AML-193 (cell line): ENCODE measurements at regions not wholly inside any gene's neighbourhood (a gene's known extent, or its start where the extent isn't known, plus 50 kb on each side); places are given as distances from the start of the nearest gene placed in this dataset.
"Not testable (repeated sequence)": the region's sequence is repeated elsewhere in the genome, so short reads cannot be mapped to it uniquely, and the experiment has no call there.

Experiments used
- DNase-seq, 2 experiments: peaks; one replicate each; lab custom pipeline; 2025; lab: John Stamatoyannopoulos, UW

- no peak for DNase-seq
These were observed 100.5 kb upstream of the ITPRID2 start for GRCh38 chr2:181790716-181791649.

GRCh38 chr2:181792906-181793305, 98.6 kb upstream of the ITPRID2 start:
- DNase-seq: no peak

GRCh38 chr2:181798022-181798421, 93.5 kb upstream of the ITPRID2 start:
- DNase-seq: peak in 1 of 2 experiments; percentile 8

GRCh38 chr2:181802300-181802699, 89.2 kb upstream of the ITPRID2 start:
- DNase-seq: not testable (repeated sequence)

GRCh38 chr2:181803903-181804799, 87.4 kb upstream of the ITPRID2 start:
- DNase-seq: not testable (repeated sequence)

GRCh38 chr2:181805228-181806038, 86.1 kb upstream of the ITPRID2 start:
- peak; percentile 76 to 81 for DNase-seq

GRCh38 chr2:181806039-181806392, 85.5 kb upstream of the ITPRID2 start:
- no peak for DNase-seq

GRCh38 chr2:181807526-181807925, 84.0 kb upstream of the ITPRID2 start:
- no peak for DNase-seq

GRCh38 chr2:181810823-181811695, 80.5 kb upstream of the ITPRID2 start:
- DNase-seq: peak; percentile 50 to 63

GRCh38 chr2:181812106-181812743, 79.3 kb upstream of the ITPRID2 start:
- DNase-seq: no peak

- peak; percentile 49 to 62 for DNase-seq
These were observed 77.5 kb upstream of the ITPRID2 start for GRCh38 chr2:181814057-181814491.

GRCh38 chr2:181817509-181817908, 74.0 kb upstream of the ITPRID2 start:
- DNase-seq: no peak

- no peak for DNase-seq
These were observed 73.4 kb upstream of the ITPRID2 start for GRCh38 chr2:181818058-181818680.

- no peak for DNase-seq
These were observed 72.7 kb upstream of the ITPRID2 start for GRCh38 chr2:181818840-181819239.

- DNase-seq: no peak
These were observed 70.5 kb upstream of the ITPRID2 start for GRCh38 chr2:181821049-181821448.

GRCh38 chr2:181822097-181822496, 69.4 kb upstream of the ITPRID2 start:
- no peak for DNase-seq

- no peak for DNase-seq
These were observed 68.1 kb upstream of the ITPRID2 start for GRCh38 chr2:181823405-181823804.

GRCh38 chr2:181828122-181828705, 63.3 kb upstream of the ITPRID2 start:
- DNase-seq: no peak

- DNase-seq: no peak
These were observed 62.3 kb upstream of the ITPRID2 start for GRCh38 chr2:181829230-181829629.
